GM12872 (cell line): ENCODE measurements at regions not wholly inside any gene's neighbourhood (a gene's known extent, or its start where the extent isn't known, plus 50 kb on each side); places are given as distances from the start of the nearest gene placed in this dataset.

Source experiments
- CTCF ChIP-seq: IDR thresholded peaks from 3 replicates; pipeline ENCODE4 v1.5.1; 2011; ENCODE audit warnings: low read depth, mild to moderate bottlenecking, low read length, moderate library complexity; ENCODE audit not compliant: insufficient read depth

GRCh38 chr4:54359919-54360650 lies 131.0 kb downstream of the PDGFRA start:
- TF ChIP-seq CTCF, result no peak

- TF ChIP-seq CTCF, result no peak
Observed at GRCh38 chr4:54363037-54363436, 133.9 kb downstream of the PDGFRA start.

GRCh38 chr4:54365691-54366090 lies 136.6 kb downstream of the PDGFRA start:
- no peak for TF ChIP-seq CTCF

- TF ChIP-seq CTCF, result no peak
Observed at GRCh38 chr4:54367059-54367458, 138.0 kb downstream of the PDGFRA start.

GRCh38 chr4:54368281-54369265 lies 139.5 kb downstream of the PDGFRA start:
- TF ChIP-seq CTCF, result no peak

- no peak for TF ChIP-seq CTCF
Observed at GRCh38 chr4:54371173-54371572, 142.1 kb downstream of the PDGFRA start.

- no peak for TF ChIP-seq CTCF
Observed at GRCh38 chr4:54372951-54373350, 143.9 kb downstream of the PDGFRA start.
